Ovary (tissue), 3 donors: ENCODE measurements at regions not wholly inside any gene's neighbourhood (a gene's known extent, or its start where the extent isn't known, plus 50 kb on each side); places are given as distances from the start of the nearest gene placed in this dataset.

ENCODE experiments used
- EP300 ChIP-seq: sonication (generic); formaldehyde crosslinking; IDR thresholded peaks from one replicate; pipeline ENCODE4 v1.6.1; 2017; ENCODE audit warnings: antibody characterized with exemption
- TF ChIP-seq, protein P1 (sequence below), 3 donors: fragments of 450-650 bp in 2 of 3; fragments of 200-600 bp in 1 of 3; IDR thresholded peaks; one replicate each; pipeline versions ENCODE4 v1.5.1 to v1.8.0; 2016 to 2022; ENCODE audit warnings: antibody characterized with exemption in 3 of 3, mild to moderate bottlenecking in 1 of 3
- donor health status: DM: no; HTN: no; CAD: no.

DNA sequence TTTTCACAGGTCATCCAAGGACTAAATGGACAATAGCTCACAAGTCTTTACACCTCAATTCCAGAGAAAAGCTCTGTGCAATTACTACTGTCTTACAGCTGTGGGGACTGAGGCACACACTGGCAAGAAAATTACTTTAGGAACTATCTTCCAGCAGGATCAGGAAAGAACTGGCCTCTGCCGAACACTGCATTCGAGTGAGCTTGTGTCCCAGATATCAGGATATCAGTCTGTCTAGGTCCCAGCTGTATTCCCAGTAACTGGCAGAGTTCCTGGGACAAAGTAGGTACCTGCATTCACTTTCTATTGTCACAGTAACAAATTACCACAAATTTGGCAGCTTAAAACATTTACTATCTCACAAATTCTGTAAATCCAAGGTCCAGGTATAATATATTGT, 183.7 kb downstream of the IRS1 start:
- TF ChIP-seq EP300, result no peak
- TF ChIP-seq, protein P1, sequence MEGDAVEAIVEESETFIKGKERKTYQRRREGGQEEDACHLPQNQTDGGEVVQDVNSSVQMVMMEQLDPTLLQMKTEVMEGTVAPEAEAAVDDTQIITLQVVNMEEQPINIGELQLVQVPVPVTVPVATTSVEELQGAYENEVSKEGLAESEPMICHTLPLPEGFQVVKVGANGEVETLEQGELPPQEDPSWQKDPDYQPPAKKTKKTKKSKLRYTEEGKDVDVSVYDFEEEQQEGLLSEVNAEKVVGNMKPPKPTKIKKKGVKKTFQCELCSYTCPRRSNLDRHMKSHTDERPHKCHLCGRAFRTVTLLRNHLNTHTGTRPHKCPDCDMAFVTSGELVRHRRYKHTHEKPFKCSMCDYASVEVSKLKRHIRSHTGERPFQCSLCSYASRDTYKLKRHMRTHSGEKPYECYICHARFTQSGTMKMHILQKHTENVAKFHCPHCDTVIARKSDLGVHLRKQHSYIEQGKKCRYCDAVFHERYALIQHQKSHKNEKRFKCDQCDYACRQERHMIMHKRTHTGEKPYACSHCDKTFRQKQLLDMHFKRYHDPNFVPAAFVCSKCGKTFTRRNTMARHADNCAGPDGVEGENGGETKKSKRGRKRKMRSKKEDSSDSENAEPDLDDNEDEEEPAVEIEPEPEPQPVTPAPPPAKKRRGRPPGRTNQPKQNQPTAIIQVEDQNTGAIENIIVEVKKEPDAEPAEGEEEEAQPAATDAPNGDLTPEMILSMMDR (IDR thresholded peaks at IDR 0.05), result no peak
